GM21381 (cell line): ENCODE measurements at regions not wholly inside any gene's neighbourhood (a gene's known extent, or its start where the extent isn't known, plus 50 kb on each side); places are given as distances from the start of the nearest gene placed in this dataset.
"Not testable (repeated sequence)": the region's sequence is repeated elsewhere in the genome, so short reads cannot be mapped to it uniquely, and the experiment has no call there.

Experiments
- ATAC-seq: cut with Tn5 transposase; IDR thresholded peaks from one replicate; pipeline ENCODE4 v1.9.1; 2021; ENCODE audit warnings: mild to moderate bottlenecking, moderate library complexity; ENCODE audit not compliant: unreplicated experiment

- ATAC-seq = no peak
These were observed 401.2 kb downstream of the SH2D4B start for GRCh38 chr10:80938903-80939302.

GRCh38 chr10:80945264-80945880, 407.7 kb downstream of the SH2D4B start:
- ATAC-seq = peak; percentile 62

- ATAC-seq = no peak
These were observed 408.4 kb downstream of the SH2D4B start for GRCh38 chr10:80946073-80946472.

- ATAC-seq = no peak
These were observed 409.4 kb downstream of the SH2D4B start for GRCh38 chr10:80946957-80947726.

GRCh38 chr10:80949785-80950184, 412.1 kb downstream of the SH2D4B start:
- ATAC-seq = no peak

GRCh38 chr10:80952436-80952835, 414.7 kb downstream of the SH2D4B start:
- ATAC-seq = no peak

- no peak for ATAC-seq
These were observed 419.5 kb downstream of the SH2D4B start for GRCh38 chr10:80957161-80957560.

GRCh38 chr10:80964179-80964578, 426.5 kb downstream of the SH2D4B start:
- ATAC-seq = no peak

- ATAC-seq = peak; percentile 64
These were observed 427.4 kb downstream of the SH2D4B start for GRCh38 chr10:80964955-80965614.

- ATAC-seq = no peak
These were observed 428.8 kb downstream of the SH2D4B start for GRCh38 chr10:80966326-80966986.

GRCh38 chr10:80967357-80967756, 429.7 kb downstream of the SH2D4B start:
- not testable (repeated sequence) for ATAC-seq

GRCh38 chr10:80968903-80969302, 431.2 kb downstream of the SH2D4B start:
- no peak for ATAC-seq

- no peak for ATAC-seq
These were observed 433.8 kb downstream of the SH2D4B start for GRCh38 chr10:80971461-80971860.

GRCh38 chr10:80976658-80977057, 439.0 kb downstream of the SH2D4B start:
- no peak for ATAC-seq

- ATAC-seq = no peak
These were observed 447.4 kb downstream of the SH2D4B start for GRCh38 chr10:80985102-80985501.

- no peak for ATAC-seq
These were observed 448.9 kb downstream of the SH2D4B start for GRCh38 chr10:80986596-80986995.

- ATAC-seq = no peak
These were observed 451.1 kb downstream of the SH2D4B start for GRCh38 chr10:80988755-80989154.

- no peak for ATAC-seq
These were observed 459.0 kb downstream of the SH2D4B start for GRCh38 chr10:80996615-80997193.

- no peak for ATAC-seq
These were observed 463.1 kb downstream of the SH2D4B start for GRCh38 chr10:81000781-81001180.

GRCh38 chr10:81002382-81002781, 464.7 kb downstream of the SH2D4B start:
- no peak for ATAC-seq

GRCh38 chr10:81007872-81008271, 470.2 kb downstream of the SH2D4B start:
- no peak for ATAC-seq
